HG03175 (cell line): ENCODE measurements at regions not wholly inside any gene's neighbourhood (a gene's known extent, or its start where the extent isn't known, plus 50 kb on each side); places are given as distances from the start of the nearest gene placed in this dataset.

Experiments used
- ATAC-seq: cut with Tn5 transposase; IDR thresholded peaks from one replicate; pipeline ENCODE4 v1.9.1; 2021; ENCODE audit warnings: mild to moderate bottlenecking, moderate library complexity; ENCODE audit not compliant: unreplicated experiment

- ATAC-seq = no peak
Measured at GRCh38 chr18:31213641-31214040, 51.0 kb upstream of the DSC1 start.

- ATAC-seq = no peak
Measured at GRCh38 chr18:31217038-31217849, 54.6 kb upstream of the DSC1 start.

GRCh38 chr18:31218671-31219383 is 56.2 kb upstream of the DSC1 start:
- ATAC-seq = no peak

GRCh38 chr18:31219395-31219794 is 56.7 kb upstream of the DSC1 start:
- ATAC-seq = no peak

DNA sequence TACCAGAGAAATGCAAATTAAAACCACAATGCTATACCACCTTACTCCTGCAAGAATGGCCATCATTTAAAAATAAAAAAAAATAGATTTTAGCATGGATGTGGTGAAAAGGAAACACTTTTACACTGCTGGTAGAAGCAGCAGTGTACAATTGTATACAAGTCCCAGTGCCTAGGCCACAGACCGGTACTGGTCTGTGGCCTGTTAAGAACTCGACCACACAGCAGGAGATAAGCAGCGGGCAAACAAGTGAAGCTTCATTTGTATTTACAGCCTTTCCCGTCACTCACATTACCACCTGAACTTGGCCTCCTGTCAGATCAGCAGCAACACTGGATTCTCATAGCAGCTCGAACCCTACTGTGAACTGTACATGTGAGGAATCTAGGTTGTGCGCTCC is 60.7 kb upstream of the DSC1 start:
- no peak for ATAC-seq

GRCh38 chr18:31225668-31226067 is 63.0 kb upstream of the DSC1 start:
- ATAC-seq = no peak

GRCh38 chr18:31227497-31228229 is 65.0 kb upstream of the DSC1 start:
- ATAC-seq = no peak

- no peak for ATAC-seq
Measured at GRCh38 chr18:31229829-31230228, 67.2 kb upstream of the DSC1 start.

DNA sequence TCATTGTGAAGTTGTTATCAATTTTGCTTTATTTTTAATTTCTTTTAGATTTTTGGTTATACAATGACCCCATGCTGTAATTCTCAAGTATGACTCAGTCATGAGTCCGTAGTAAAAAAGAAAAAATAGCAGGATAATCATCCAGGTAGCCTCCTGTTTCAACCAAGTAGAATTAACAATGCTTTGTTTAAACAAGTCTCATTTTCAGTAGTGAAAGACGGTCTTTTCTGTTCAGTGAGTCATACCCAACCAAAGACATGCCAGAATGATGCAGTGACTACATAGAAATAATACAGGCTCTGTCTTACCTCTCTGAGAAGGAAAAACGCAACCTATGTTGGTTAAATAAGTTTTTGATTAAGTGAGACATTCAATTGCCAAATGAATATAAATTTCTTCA is 67.8 kb upstream of the DSC1 start:
- ATAC-seq = peak; percentile 55

GRCh38 chr18:31232013-31232412 is 69.4 kb upstream of the DSC1 start:
- ATAC-seq = no peak

DNA sequence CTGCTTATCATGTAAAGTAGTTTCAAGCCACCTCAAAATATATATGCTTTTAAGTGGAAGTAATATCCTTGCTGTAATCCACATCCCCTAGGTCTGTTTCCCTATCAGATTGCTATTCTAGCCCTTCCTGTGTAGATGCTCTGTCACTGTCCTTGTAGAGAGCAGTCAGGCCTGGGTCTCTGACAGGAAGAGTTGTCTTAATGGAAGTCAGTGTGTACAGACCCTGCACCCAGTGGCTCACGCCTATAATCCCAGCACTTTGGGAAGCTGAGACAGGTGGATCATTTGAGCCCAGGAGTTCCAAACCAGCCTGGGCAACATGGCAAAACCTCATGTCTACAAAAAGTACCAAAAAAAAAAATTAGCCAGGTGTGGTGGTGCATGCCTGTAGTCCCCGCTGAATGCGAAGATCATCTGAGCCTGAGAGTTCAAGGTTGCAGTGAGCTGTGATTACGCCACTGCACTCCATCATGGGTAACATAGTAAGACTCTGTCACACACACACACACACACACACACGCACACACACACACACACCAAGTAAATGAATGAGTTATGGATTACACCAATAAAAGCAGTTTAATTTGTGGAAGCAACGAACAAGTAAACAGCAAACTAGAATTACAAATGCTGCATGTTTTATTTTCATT is 70.2 kb upstream of the DSC1 start:
- no peak for ATAC-seq

GRCh38 chr18:31233621-31234275 is 71.1 kb upstream of the DSC1 start:
- ATAC-seq = no peak

- no peak for ATAC-seq
Measured at GRCh38 chr18:31235856-31236255, 73.2 kb upstream of the DSC1 start.

DNA sequence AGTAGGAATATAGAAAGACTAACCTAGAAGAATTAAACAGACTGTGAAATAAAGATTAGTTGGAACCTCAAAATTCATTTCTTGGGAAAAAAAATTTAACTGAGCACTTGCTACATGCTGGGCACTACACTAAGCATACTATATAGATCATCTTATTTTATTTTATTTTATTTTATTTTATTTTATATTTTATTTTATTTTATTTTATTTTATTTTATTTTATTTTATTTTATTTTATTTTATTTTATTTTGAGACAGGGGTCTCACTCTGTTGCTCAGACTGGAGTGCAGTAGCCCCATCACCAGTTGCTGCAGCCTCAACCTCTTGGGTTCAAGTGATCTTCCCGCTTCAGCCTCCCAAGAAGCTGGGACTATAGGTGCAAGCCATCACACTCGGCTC is 74.5 kb upstream of the DSC1 start:
- no peak for ATAC-seq

GRCh38 chr18:31241425-31241824 is 76.5 kb upstream of the DSG1 start:
- ATAC-seq = no peak

DNA sequence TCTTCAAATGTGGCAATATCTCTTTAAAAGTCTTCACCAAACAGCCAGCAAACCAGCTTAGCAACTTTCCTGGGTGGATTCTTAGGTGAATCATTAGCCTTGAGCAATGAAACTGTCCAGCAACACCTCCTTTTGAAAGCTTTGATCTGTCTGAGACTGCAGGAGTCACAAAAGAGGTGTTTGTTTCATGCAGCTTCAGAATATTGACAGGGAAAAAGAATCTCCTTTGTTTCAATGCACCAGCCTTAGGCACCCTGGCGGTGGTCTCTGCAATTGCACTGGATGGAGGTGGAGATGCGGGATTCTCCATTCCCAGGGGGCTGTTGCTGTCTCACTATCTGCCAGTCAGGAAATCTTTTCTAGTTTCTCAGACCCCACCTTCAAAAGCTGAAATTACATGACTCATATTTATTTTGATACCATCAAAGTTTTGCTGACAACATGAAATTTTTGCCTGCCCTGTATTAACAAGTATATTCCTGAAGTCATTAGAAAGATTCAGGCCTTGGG is 76.0 kb upstream of the DSG1 start:
- peak; percentile 60 for ATAC-seq

DNA sequence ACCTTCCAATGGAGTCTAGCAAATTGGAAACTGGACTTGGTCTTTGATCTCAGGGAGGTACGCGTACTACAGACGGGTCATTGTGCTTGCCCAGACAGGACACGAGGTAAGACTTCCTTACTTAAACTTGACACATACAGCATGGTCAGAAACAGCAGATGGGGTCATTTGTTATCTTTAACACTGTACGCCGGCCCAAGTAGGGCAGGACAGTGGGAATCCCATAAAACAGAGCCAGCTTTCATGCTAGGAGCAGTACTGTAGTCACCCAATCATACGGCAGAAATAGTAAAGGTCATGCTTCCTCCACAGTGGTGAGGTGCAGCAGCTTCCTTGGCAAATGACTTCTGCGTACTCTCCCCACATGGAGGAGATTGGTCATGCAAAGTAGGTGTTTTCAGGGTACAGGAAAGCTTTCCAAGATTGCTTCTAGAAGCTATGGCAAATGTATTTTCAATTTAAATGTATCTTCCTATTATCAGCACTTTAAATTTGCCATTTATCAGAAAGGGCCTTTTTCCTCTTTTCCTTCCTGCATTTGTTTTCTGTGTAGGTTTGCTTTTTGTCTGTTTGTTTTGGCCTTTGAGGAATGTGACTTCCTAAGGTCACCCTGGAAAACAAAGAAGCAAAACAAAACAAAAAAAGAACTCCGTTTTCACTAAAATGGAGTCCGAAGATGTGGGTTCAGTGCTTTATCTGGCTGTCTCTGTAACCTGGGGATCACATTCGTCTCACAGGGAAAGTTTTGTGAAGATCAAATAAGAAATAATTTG is 74.0 kb upstream of the DSG1 start:
- no peak for ATAC-seq

GRCh38 chr18:31244771-31245394 is 73.1 kb upstream of the DSG1 start:
- ATAC-seq = no peak

DNA sequence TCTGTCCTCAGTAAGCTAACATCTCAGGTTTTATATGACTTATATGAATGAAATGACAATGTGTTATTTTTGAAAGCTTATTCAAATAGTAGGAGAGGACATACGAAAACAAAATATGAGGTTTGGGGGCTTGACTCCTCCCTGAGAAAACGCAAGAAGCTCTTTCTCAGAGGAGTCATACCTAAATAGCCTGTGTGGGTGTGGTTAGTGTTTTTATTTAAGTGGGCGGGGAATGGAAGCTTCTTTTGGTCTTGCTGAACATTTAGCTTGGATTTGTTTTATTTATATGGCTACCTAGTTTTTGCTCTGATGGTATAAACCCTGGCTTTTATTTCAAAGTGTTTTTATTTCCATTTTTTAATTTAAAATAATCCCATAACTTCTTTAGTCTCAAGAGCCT is 72.1 kb upstream of the DSG1 start:
- no peak for ATAC-seq
